Panc1 (cell line): ENCODE measurements at regions not wholly inside any gene's neighbourhood (a gene's known extent, or its start where the extent isn't known, plus 50 kb on each side); places are given as distances from the start of the nearest gene placed in this dataset.

ENCODE experiments used
- ATAC-seq: fragments of 200-7000 bp; cut with Tn5 transposase; 2 replicates; pipeline ENCODE4 v1.9.1; 2020; ENCODE audit warnings: mild to moderate bottlenecking, moderate library complexity
- BruUV-seq: library from RNA; stranded (reverse); fragments of 400-500 nt; replicated peaks from 2 replicates; lab custom pipeline; 2021; lab: Mats Ljungman, UMichigan
- CTCF ChIA-PET: fragments of 300-600 bp; sonication (Branson Sonifier 250); formaldehyde crosslinking; loops from one replicate; lab custom pipeline; 2022; ENCODE audit warnings: antibody characterized with exemption; lab: Charles Lee
- POLR2A ChIA-PET: fragments of 300-600 bp; sonication (Branson Sonifier 250); formaldehyde crosslinking; loops from one replicate; lab custom pipeline; 2022; ENCODE audit warnings: antibody characterized with exemption; lab: Charles Lee
- DNase-seq: peaks from one replicate; pipeline ENCODE4 v3.0.0-alpha.2; 2010; ENCODE audit warnings: low read depth, low spot score
- H3K27ac ChIP-seq: 2 replicates; pipeline ENCODE4 v1.5.1; 2011; ENCODE audit warnings: mild to moderate bottlenecking, low read length, inconsistent platforms
- H3K27me3 ChIP-seq: fragments of 200-500 bp; sonication (Bioruptor generic); 2 replicates; pipeline ENCODE4 v1.6.0; 2014; ENCODE audit warnings: low read length, inconsistent platforms; ENCODE audit not compliant: control insufficient read depth, insufficient read depth
- H3K36me3 ChIP-seq: fragments of 200-500 bp; sonication (Bioruptor generic); 2 replicates; pipeline ENCODE4 v1.5.1; 2014; ENCODE audit warnings: inconsistent platforms, mild to moderate bottlenecking, low read length, moderate library complexity; ENCODE audit not compliant: control insufficient read depth, insufficient read depth
- H3K4me1 ChIP-seq: 2 replicates; pipeline ENCODE4 v1.5.1; 2011; ENCODE audit warnings: inconsistent platforms, mild to moderate bottlenecking, low read length, moderate library complexity; ENCODE audit not compliant: control insufficient read depth, insufficient read depth
- H3K4me3 ChIP-seq, 2 experiments: 2 replicates each; pipeline ENCODE4 v1.5.1; 2011 to 2012; ENCODE audit warnings: low read depth in 2 of 2, low read length in 2 of 2, mild to moderate bottlenecking in 2 of 2, inconsistent platforms in 1 of 2, moderate library complexity in 1 of 2
- H3K9me3 ChIP-seq: fragments of 200-500 bp; sonication (Bioruptor generic); 2 replicates; pipeline ENCODE4 v1.5.1; 2014; ENCODE audit warnings: low read depth, mild to moderate bottlenecking, inconsistent platforms, low read length, moderate library complexity; ENCODE audit not compliant: control insufficient read depth, insufficient read depth
- CTCF ChIP-seq: fragments of 450-650 bp; IDR thresholded peaks from 2 replicates; pipeline ENCODE4 v1.5.1; 2017; ENCODE audit warnings: mild to moderate bottlenecking
- POLR2AphosphoS5 ChIP-seq: IDR thresholded peaks from 2 replicates; pipeline ENCODE4 v1.6.1; 2012; ENCODE audit warnings: mild to moderate bottlenecking, low read depth, low read length, moderate library complexity
- SIN3A ChIP-seq: IDR thresholded peaks from 2 replicates; pipeline ENCODE4 v1.6.1; 2012; ENCODE audit warnings: low read depth, mild to moderate bottlenecking, low read length, moderate library complexity, borderline replicate concordance; ENCODE audit not compliant: insufficient read depth
- TCF7L2 ChIP-seq: IDR thresholded peaks from 2 replicates; pipeline ENCODE4 v1.6.1; 2011; ENCODE audit warnings: mild to moderate bottlenecking, low read depth, low read length, inconsistent platforms
- in situ Hi-C: cut with HindIII; loops from 2 replicates; pipeline ENCODE4 v1.10.0; 2016; ENCODE audit warnings: low sequenced_read_pairs, low pct_unique_long_range_greater_than_20kb
- intact Hi-C: fragments of 100-400 bp; cut with micrococcal nuclease; formaldehyde crosslinking; loops from one replicate; pipeline ENCODE4 v1.10.0; 2022; ENCODE audit not compliant: unreplicated experiment
- TF ChIP-seq, protein P1 (sequence below), 2 experiments: IDR thresholded peaks; 2 replicates each; pipeline ENCODE4 v1.6.1; 2011 to 2012; ENCODE audit warnings: low read depth in 2 of 2, control low read depth in 1 of 2, low read length in 1 of 2, mild to moderate bottlenecking in 1 of 2, moderate library complexity in 1 of 2; ENCODE audit not compliant: insufficient read depth in 1 of 2

DNA sequence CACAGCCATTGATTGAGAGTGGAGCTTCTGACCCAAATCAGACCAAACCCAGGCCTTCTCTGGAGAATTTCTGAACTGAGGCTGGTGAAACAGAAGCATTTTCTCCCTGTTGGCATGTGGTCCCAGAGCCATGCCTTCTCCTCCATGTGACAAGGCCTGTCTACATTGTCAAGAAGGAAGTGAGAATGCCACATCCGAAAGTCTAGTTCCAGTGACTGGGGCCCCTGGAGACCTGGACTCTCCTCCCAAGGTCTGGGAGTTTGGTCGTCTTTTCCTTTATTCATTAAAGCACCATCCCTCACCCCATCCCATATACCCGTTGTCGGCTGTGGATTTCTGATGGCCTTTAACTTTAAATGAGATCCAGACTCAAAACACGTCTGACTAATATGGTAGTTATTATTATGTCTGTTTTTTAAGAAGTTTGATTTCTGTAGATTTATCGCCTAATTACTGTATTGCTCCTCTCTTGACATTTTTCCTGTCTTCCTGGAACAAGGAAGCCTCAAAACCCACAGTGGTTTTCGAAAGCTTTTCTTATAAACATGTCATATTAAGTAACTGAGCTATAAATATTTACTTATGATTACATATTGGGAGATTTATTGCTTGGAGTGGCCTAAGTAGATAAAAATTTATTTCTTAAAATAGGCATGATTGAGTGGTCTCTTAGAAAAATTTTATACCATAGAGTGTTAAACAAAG lies 128.3 kb upstream of the FRY start:
- Histone ChIP-seq H3K27ac (no peak overlapping the region), H3K4me1 (no peaks in the 10 kb centered on the region), H3K4me3 (no peak overlapping the region), H3K36me3 (no peaks in the 10 kb centered on the region), H3K9me3 (no peaks in the 10 kb centered on the region), H3K27me3 (no peaks in the 10 kb centered on the region; the same call in 1 of the 2 replicates)
- ATAC-seq: no peak
- no peak for TF ChIP-seq CTCF
- no peak for TF ChIP-seq TCF7L2
- TF ChIP-seq SIN3A: no peak
- TF ChIP-seq, protein P1, sequence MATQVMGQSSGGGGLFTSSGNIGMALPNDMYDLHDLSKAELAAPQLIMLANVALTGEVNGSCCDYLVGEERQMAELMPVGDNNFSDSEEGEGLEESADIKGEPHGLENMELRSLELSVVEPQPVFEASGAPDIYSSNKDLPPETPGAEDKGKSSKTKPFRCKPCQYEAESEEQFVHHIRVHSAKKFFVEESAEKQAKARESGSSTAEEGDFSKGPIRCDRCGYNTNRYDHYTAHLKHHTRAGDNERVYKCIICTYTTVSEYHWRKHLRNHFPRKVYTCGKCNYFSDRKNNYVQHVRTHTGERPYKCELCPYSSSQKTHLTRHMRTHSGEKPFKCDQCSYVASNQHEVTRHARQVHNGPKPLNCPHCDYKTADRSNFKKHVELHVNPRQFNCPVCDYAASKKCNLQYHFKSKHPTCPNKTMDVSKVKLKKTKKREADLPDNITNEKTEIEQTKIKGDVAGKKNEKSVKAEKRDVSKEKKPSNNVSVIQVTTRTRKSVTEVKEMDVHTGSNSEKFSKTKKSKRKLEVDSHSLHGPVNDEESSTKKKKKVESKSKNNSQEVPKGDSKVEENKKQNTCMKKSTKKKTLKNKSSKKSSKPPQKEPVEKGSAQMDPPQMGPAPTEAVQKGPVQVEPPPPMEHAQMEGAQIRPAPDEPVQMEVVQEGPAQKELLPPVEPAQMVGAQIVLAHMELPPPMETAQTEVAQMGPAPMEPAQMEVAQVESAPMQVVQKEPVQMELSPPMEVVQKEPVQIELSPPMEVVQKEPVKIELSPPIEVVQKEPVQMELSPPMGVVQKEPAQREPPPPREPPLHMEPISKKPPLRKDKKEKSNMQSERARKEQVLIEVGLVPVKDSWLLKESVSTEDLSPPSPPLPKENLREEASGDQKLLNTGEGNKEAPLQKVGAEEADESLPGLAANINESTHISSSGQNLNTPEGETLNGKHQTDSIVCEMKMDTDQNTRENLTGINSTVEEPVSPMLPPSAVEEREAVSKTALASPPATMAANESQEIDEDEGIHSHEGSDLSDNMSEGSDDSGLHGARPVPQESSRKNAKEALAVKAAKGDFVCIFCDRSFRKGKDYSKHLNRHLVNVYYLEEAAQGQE (IDR thresholded peaks at IDR 0.05; ENCODE audit: insufficient read depth in 1 of 2, low read depth in 2 of 2, low read length in 1 of 2): no peak
- no peak for TF ChIP-seq POLR2AphosphoS5
- in situ Hi-C loops: no loop called here
- no TSS peak for BruUV-seq
- ChIA-PET POLR2A (no interaction called here), CTCF (no interaction called here)
- intact Hi-C loops: no loop called here
- DNase-seq: no peak

DNA sequence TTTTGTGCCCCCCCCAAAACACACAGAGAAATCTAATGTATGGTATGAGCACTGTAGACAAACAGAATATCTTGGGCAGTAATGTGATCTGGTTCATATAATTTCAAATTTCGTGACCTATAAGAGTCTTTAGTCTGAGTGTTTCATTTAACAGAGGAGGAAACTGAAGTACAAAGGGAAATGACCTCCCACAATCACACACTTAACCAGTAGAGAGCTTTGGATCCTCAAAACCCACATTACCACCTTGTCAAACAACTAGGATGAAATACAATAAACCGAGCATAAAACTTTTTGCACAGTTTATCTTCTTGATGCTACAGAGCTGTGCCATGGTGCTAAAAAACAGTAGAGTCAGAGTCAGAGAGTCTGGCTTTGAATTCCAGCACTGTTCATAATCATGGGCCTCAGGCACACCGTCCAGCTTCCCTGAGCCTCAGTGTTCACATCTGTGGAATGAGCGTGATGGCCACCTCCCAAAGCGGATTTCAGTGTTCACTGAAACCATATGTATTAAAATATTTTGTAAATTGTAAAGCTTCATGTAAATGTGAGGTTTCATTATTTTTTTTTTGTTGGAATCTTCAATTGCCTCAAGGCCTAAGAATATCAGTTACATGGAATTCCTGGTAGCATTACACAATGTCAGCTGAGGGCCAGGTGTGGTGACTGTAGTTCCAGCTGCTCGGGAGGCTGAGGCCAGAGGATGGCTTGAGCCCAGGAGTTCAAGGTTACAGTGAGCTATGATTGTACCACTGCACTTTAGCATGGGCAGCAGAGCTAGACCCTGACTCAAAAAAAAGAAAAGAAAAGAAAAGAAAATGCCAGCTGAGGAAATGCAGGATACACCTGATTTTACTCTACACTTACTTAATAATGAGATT lies 126.4 kb upstream of the FRY start:
- no peak overlapping the region for H3K27ac ChIP-seq
- H3K4me3 ChIP-seq: no peak overlapping the region
- no TSS peak for BruUV-seq
- H3K4me1 ChIP-seq: no peaks in the 10 kb centered on the region
- POLR2A ChIA-PET: no interaction called here
- ATAC-seq (no peak), DNase-seq (no peak)
- in situ Hi-C loops (no loop called here), intact Hi-C loops (no loop called here)
- H3K36me3 ChIP-seq: no peaks in the 10 kb centered on the region
- CTCF ChIA-PET: no interaction called here
- TF ChIP-seq POLR2AphosphoS5 (no peak), CTCF (no peak), TCF7L2 (no peak), SIN3A (no peak)
- TF ChIP-seq, protein P1 (IDR thresholded peaks at IDR 0.05; ENCODE audit: insufficient read depth in 1 of 2, low read depth in 2 of 2, low read length in 1 of 2): no peak
- no peaks in the 10 kb centered on the region for H3K9me3 ChIP-seq
- H3K27me3 ChIP-seq: no peaks in the 10 kb centered on the region; the same call in 1 of the 2 replicates
